ENCODE measurements at regions not wholly inside any gene's neighbourhood (a gene's known extent, or its start where the extent isn't known, plus 50 kb on each side); places are given as distances from the start of the nearest gene placed in this dataset.
"Not testable (repeated sequence)": the region's sequence is repeated elsewhere in the genome, so short reads cannot be mapped to it uniquely, and the experiment has no call there.

GRCh38 chr10:4426866-4427265 lies 399.1 kb upstream of the AKR1E2 start:
- DNase-seq (ENCODE audit: low read depth), result no peak
- POLR2A ChIA-PET, result no interaction called here
- TF ChIP-seq, protein P1, sequence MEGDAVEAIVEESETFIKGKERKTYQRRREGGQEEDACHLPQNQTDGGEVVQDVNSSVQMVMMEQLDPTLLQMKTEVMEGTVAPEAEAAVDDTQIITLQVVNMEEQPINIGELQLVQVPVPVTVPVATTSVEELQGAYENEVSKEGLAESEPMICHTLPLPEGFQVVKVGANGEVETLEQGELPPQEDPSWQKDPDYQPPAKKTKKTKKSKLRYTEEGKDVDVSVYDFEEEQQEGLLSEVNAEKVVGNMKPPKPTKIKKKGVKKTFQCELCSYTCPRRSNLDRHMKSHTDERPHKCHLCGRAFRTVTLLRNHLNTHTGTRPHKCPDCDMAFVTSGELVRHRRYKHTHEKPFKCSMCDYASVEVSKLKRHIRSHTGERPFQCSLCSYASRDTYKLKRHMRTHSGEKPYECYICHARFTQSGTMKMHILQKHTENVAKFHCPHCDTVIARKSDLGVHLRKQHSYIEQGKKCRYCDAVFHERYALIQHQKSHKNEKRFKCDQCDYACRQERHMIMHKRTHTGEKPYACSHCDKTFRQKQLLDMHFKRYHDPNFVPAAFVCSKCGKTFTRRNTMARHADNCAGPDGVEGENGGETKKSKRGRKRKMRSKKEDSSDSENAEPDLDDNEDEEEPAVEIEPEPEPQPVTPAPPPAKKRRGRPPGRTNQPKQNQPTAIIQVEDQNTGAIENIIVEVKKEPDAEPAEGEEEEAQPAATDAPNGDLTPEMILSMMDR (IDR thresholded peaks at IDR 0.05; ENCODE audit: insufficient read depth, low read depth, low read length), result no peak
- Histone ChIP-seq H3K36me3 (ENCODE audit: control insufficient read depth, insufficient read depth, low read length) (no peaks in the 10 kb centered on the region), H3K4me3 (ENCODE audit: low read depth, low read length) (no peak overlapping the region), H3K27me3 (ENCODE audit: control insufficient read depth, insufficient read depth, low read length) (no peaks in the 10 kb centered on the region)
- CTCF ChIA-PET, result no interaction called here

GRCh38 chr10:4409319-4409718 lies 416.7 kb upstream of the AKR1E2 start:
- no peaks in the 10 kb centered on the region for H3K36me3 ChIP-seq (ENCODE audit: control insufficient read depth, insufficient read depth, low read length)
- POLR2A ChIA-PET, result no interaction called here
- TF ChIP-seq, protein P1 (IDR thresholded peaks at IDR 0.05; ENCODE audit: insufficient read depth, low read depth, low read length), result no peak
- DNase-seq (ENCODE audit: low read depth), result no peak
- CTCF ChIA-PET, result interaction anchor here (0.6 to 1.4 kb wide), 2 partner anchors 11 to 1116 kb away, joined by 3 to 4 read pairs; no protein-coding TSS in a partner anchor
- no peaks in the 10 kb centered on the region for H3K27me3 ChIP-seq (ENCODE audit: control insufficient read depth, insufficient read depth, low read length)
- H3K4me3 ChIP-seq (ENCODE audit: low read depth, low read length), result no peak overlapping the region

GRCh38 chr10:4407783-4408182 lies 418.2 kb upstream of the AKR1E2 start:
- CTCF ChIA-PET, result interaction anchor here (0.6 to 1.0 kb wide), 2 partner anchors 9 to 12 kb away, joined by 3 read pairs; no protein-coding TSS in a partner anchor
- TF ChIP-seq, protein P1 (IDR thresholded peaks at IDR 0.05; ENCODE audit: insufficient read depth, low read depth, low read length), result no peak

GRCh38 chr10:4405828-4406227 lies 420.2 kb upstream of the AKR1E2 start:
- no peak for DNase-seq (ENCODE audit: low read depth)
- Histone ChIP-seq H3K27me3 (ENCODE audit: control insufficient read depth, insufficient read depth, low read length) (no peaks in the 10 kb centered on the region), H3K36me3 (ENCODE audit: control insufficient read depth, insufficient read depth, low read length) (no peaks in the 10 kb centered on the region), H3K4me3 (ENCODE audit: low read depth, low read length) (no peak overlapping the region)
- TF ChIP-seq, protein P1 (IDR thresholded peaks at IDR 0.05; ENCODE audit: insufficient read depth, low read depth, low read length), result no peak
- ChIA-PET CTCF (interaction anchor here (1.3 kb wide), 1 partner anchor 13 kb away, joined by 4 read pairs; no protein-coding TSS in a partner anchor), POLR2A (no interaction called here)

More at GRCh38 chr10:4407783-4408182, 418.2 kb upstream of the AKR1E2 start:
- Histone ChIP-seq H3K4me3 (ENCODE audit: low read depth, low read length) (no peak overlapping the region), H3K27me3 (ENCODE audit: control insufficient read depth, insufficient read depth, low read length) (no peaks in the 10 kb centered on the region), H3K36me3 (ENCODE audit: control insufficient read depth, insufficient read depth, low read length) (no peaks in the 10 kb centered on the region)
- no peak for DNase-seq (ENCODE audit: low read depth)
- POLR2A ChIA-PET, result no interaction called here

GRCh38 chr10:4403638-4404252 lies 422.3 kb upstream of the AKR1E2 start:
- Histone ChIP-seq H3K27me3 (ENCODE audit: control insufficient read depth, insufficient read depth, low read length) (no peaks in the 10 kb centered on the region), H3K4me3 (ENCODE audit: low read depth, low read length) (no peak overlapping the region), H3K36me3 (ENCODE audit: control insufficient read depth, insufficient read depth, low read length) (no peaks in the 10 kb centered on the region)
- ChIA-PET POLR2A (no interaction called here), CTCF (interaction anchor here (0.9 kb wide), 1 partner anchor 772 kb away, joined by 3 read pairs; no protein-coding TSS in a partner anchor)
- DNase-seq (ENCODE audit: low read depth), result no peak
- TF ChIP-seq, protein P1 (IDR thresholded peaks at IDR 0.05; ENCODE audit: insufficient read depth, low read depth, low read length), result no peak

GRCh38 chr10:4401080-4401479 lies 424.9 kb upstream of the AKR1E2 start:
- CTCF ChIA-PET, result interaction anchor here (0.6 kb wide), 1 partner anchor 24 kb away, joined by 3 read pairs; no protein-coding TSS in a partner anchor
- DNase-seq (ENCODE audit: low read depth); POLR2A ChIA-PET: not testable (repeated sequence)

More at GRCh38 chr10:4401080-4401479, 424.9 kb upstream of the AKR1E2 start:
- H3K36me3 ChIP-seq (ENCODE audit: control insufficient read depth, insufficient read depth, low read length); H3K4me3 ChIP-seq (ENCODE audit: low read depth, low read length); H3K27me3 ChIP-seq (ENCODE audit: control insufficient read depth, insufficient read depth, low read length): not testable (repeated sequence)
